Ecto neural progenitor cell (in vitro differentiated cells): ENCODE measurements at regions not wholly inside any gene's neighbourhood (a gene's known extent, or its start where the extent isn't known, plus 50 kb on each side); places are given as distances from the start of the nearest gene placed in this dataset.

Experiments
- DNase-seq: peaks from one replicate; pipeline ENCODE4 v3.0.0-alpha.2; 2018; ENCODE audit warnings: low spot score

- DNase-seq, result no peak
Observed at GRCh38 chr14:65356327-65356836, 56.1 kb upstream of the FUT8 start.

DNA sequence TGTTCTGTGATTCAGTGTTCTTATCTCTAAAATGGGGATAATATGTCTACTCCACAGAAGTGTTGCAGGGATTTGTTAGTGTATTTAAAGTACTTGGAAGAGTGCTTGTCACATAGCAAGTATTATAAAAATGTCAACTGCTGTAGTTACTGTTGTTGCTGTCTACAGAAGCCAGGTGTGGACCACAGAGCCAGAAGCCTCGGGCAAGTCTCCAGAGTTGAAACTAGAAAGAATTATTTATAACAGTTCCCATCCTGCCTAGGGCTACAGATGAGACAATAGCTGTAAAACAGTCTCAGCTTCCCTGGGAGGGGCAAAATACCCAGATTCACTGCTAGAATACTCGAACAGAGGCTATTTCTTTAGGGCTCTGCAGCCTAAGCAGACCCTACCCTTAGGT is 55.4 kb upstream of the FUT8 start:
- no peak for DNase-seq

GRCh38 chr14:65357689-65358088 is 54.8 kb upstream of the FUT8 start:
- DNase-seq, result no peak

DNA sequence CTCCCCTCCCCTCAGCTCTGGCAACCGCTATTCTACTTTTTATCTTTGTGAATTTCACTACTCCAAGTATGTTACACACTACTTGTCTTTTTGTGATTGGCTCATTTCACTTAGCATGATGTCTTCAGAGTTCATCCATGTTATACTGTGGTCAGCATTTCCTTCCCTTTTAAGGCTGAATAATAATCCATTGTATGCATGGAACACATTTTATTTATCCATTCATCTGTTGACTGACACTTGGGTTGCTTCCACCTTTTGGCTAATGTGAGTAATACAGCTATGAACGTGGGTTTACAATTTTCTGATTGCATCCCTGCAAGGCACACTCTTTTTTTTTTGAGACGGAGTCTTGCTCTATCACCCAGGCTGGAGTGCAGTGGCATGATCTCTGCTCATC is 53.0 kb upstream of the FUT8 start:
- DNase-seq, result no peak

- no peak for DNase-seq
Observed at GRCh38 chr14:65360144-65360784, 52.3 kb upstream of the FUT8 start.

- no peak for DNase-seq
Observed at GRCh38 chr14:65361920-65362319, 50.6 kb upstream of the FUT8 start.
